22Rv1 (cell line): ENCODE measurements at regions not wholly inside any gene's neighbourhood (a gene's known extent, or its start where the extent isn't known, plus 50 kb on each side); places are given as distances from the start of the nearest gene placed in this dataset.

ENCODE experiments used
- ZFX ChIP-seq: fragments of 450-650 bp; IDR thresholded peaks from 2 replicates; pipeline ENCODE4 v1.6.1; 2017; ENCODE audit warnings: antibody characterized with exemption, borderline replicate concordance
- TF ChIP-seq, protein P1 (sequence below): fragments of 450-650 bp; IDR thresholded peaks from 2 replicates; pipeline ENCODE4 v1.5.1; 2017; ENCODE audit warnings: mild to moderate bottlenecking

DNA sequence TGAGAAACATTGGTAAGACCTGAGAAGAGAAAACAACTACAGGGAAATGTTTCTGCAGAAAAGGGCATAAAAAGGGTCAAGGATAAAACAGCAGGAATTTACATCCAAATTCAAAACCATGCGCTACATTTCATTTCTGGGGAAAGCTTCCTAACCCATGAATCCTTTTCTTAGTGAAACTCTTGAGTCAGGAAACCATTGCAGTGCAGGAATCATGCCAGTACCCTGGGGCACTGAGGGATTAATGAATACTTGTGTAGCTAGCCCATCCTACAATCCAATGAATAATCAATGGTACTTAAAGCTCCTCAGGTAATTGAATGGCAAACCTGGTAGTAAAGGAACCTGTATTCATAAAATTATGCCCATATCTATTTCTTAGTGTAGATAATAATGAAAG, 580.5 kb downstream of the TLE1 start:
- TF ChIP-seq, protein P1, sequence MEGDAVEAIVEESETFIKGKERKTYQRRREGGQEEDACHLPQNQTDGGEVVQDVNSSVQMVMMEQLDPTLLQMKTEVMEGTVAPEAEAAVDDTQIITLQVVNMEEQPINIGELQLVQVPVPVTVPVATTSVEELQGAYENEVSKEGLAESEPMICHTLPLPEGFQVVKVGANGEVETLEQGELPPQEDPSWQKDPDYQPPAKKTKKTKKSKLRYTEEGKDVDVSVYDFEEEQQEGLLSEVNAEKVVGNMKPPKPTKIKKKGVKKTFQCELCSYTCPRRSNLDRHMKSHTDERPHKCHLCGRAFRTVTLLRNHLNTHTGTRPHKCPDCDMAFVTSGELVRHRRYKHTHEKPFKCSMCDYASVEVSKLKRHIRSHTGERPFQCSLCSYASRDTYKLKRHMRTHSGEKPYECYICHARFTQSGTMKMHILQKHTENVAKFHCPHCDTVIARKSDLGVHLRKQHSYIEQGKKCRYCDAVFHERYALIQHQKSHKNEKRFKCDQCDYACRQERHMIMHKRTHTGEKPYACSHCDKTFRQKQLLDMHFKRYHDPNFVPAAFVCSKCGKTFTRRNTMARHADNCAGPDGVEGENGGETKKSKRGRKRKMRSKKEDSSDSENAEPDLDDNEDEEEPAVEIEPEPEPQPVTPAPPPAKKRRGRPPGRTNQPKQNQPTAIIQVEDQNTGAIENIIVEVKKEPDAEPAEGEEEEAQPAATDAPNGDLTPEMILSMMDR, result no peak
- TF ChIP-seq ZFX, result no peak
